GM12878 (cell line): ENCODE measurements at regions not wholly inside any gene's neighbourhood (a gene's known extent, or its start where the extent isn't known, plus 50 kb on each side); places are given as distances from the start of the nearest gene placed in this dataset.

ENCODE experiments used
- CTCF ChIP-seq, 3 experiments: IDR thresholded peaks in 2 of 3; conservative IDR thresholded peaks in 1 of 3; 2 replicates each; pipeline ENCODE4 v1.5.1; 2011; ENCODE audit warnings: low read depth in 3 of 3, low read length in 3 of 3, mild to moderate bottlenecking in 3 of 3, control low read depth in 2 of 3, moderate library complexity in 2 of 3, inconsistent platforms in 1 of 3, mixed read lengths in 1 of 3; ENCODE audit not compliant: control insufficient read depth in 2 of 3, insufficient read depth in 1 of 3; ENCODE audit errors: extremely low read depth in 1 of 3
- EP300 ChIP-seq, 2 experiments: fragments of 150-350 bp in 1 of 2; IDR thresholded peaks; 2 replicates each; pipeline ENCODE4 v1.6.1; 2011 to 2012; ENCODE audit warnings: low read depth in 2 of 2, low read length in 2 of 2, borderline replicate concordance in 1 of 2, improper control_type of control experiment in 1 of 2, inconsistent platforms in 1 of 2; ENCODE audit not compliant: control insufficient read depth in 1 of 2
- POU2F2 ChIP-seq: IDR thresholded peaks from 3 replicates; pipeline ENCODE4 v1.6.1; 2011; ENCODE audit warnings: low read depth, mild to moderate bottlenecking, low read length, borderline replicate concordance
- SMAD1 ChIP-seq: fragments of 450-650 bp; IDR thresholded peaks from 2 replicates; pipeline ENCODE4 v1.6.1; 2018; ENCODE audit warnings: mild to moderate bottlenecking, low read depth; ENCODE audit not compliant: partially characterized antibody
- SMC3 ChIP-seq: IDR thresholded peaks from 2 replicates; pipeline ENCODE4 v1.6.1; 2011; ENCODE audit warnings: low read length, improper control_type of control experiment, borderline replicate concordance
- SP1 ChIP-seq: IDR thresholded peaks from one replicate; pipeline ENCODE4 v1.6.1; 2011; ENCODE audit warnings: low read depth, low read length
- SUPT20H ChIP-seq: IDR thresholded peaks from 2 replicates; pipeline ENCODE4 v1.6.1; 2011; ENCODE audit warnings: low read depth, mild to moderate bottlenecking, low read length, moderate library complexity, borderline replicate concordance; ENCODE audit not compliant: control insufficient read depth
- USF2 ChIP-seq: IDR thresholded peaks from 2 replicates; pipeline ENCODE4 v1.6.1; 2011; ENCODE audit warnings: low read depth, low read length, improper control_type of control experiment, borderline replicate concordance
- TF ChIP-seq, protein P1 (sequence below): IDR thresholded peaks from 2 replicates; pipeline ENCODE4 v1.6.1; 2012; ENCODE audit warnings: mild to moderate bottlenecking, low read depth, low read length

DNA sequence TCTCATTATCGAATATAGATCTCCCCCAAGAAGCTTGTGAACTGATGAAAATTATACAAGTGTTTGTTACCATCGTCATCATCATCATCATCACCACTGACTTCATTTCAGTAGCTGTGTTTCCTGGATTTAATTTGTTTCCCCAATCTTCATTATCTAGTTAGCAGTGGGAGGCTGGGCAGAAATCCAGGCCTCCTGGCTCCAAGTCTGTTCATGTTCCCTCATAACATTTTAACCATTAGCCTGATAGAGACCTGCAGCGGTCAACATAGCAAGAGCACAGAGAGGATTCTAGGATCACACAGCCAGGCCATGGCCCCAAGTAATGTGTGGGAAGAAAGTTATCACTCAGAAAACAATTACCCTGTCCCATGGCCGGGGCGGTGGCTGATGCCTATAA, 526.2 kb upstream of the CDH11 start:
- TF ChIP-seq CTCF (IDR thresholded peaks at IDR 0.05 in 2 of 3, conservative IDR thresholded peaks at IDR 0.05 in 1 of 3; ENCODE audit: control insufficient read depth in 2 of 3, extremely low read depth in 1 of 3, insufficient read depth in 1 of 3, low read depth in 3 of 3, low read length in 3 of 3) (no peak), USF2 (no peak), SP1 (no peak), SMC3 (no peak), SMAD1 (no peak), EP300 (IDR thresholded peaks at IDR 0.05; ENCODE audit: borderline replicate concordance in 1 of 2, control insufficient read depth in 1 of 2, low read depth in 2 of 2, low read length in 2 of 2) (no peak), POU2F2 (no peak), SUPT20H (no peak)
- TF ChIP-seq, protein P1, sequence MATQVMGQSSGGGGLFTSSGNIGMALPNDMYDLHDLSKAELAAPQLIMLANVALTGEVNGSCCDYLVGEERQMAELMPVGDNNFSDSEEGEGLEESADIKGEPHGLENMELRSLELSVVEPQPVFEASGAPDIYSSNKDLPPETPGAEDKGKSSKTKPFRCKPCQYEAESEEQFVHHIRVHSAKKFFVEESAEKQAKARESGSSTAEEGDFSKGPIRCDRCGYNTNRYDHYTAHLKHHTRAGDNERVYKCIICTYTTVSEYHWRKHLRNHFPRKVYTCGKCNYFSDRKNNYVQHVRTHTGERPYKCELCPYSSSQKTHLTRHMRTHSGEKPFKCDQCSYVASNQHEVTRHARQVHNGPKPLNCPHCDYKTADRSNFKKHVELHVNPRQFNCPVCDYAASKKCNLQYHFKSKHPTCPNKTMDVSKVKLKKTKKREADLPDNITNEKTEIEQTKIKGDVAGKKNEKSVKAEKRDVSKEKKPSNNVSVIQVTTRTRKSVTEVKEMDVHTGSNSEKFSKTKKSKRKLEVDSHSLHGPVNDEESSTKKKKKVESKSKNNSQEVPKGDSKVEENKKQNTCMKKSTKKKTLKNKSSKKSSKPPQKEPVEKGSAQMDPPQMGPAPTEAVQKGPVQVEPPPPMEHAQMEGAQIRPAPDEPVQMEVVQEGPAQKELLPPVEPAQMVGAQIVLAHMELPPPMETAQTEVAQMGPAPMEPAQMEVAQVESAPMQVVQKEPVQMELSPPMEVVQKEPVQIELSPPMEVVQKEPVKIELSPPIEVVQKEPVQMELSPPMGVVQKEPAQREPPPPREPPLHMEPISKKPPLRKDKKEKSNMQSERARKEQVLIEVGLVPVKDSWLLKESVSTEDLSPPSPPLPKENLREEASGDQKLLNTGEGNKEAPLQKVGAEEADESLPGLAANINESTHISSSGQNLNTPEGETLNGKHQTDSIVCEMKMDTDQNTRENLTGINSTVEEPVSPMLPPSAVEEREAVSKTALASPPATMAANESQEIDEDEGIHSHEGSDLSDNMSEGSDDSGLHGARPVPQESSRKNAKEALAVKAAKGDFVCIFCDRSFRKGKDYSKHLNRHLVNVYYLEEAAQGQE, result no peak
